WI38 (cell line): ENCODE measurements at regions not wholly inside any gene's neighbourhood (a gene's known extent, or its start where the extent isn't known, plus 50 kb on each side); places are given as distances from the start of the nearest gene placed in this dataset.

Experiments used
- H3K4me3 ChIP-seq: 2 replicates; pipeline ENCODE4 v1.5.1; 2011; ENCODE audit warnings: low read depth, mild to moderate bottlenecking, control low read depth, low read length
- CTCF ChIP-seq: IDR thresholded peaks from 2 replicates; pipeline ENCODE4 v1.5.1; 2012; ENCODE audit warnings: low read depth, mild to moderate bottlenecking, control low read depth, low read length

GRCh38 chr4:64718091-64718490, 308.8 kb upstream of the TECRL start:
- H3K4me3 ChIP-seq, result no peak overlapping the region

GRCh38 chr4:64715741-64716140, 306.5 kb upstream of the TECRL start:
- H3K4me3 ChIP-seq, result no peak overlapping the region
- TF ChIP-seq CTCF, result no peak

More at GRCh38 chr4:64718091-64718490, 308.8 kb upstream of the TECRL start:
- no peak for TF ChIP-seq CTCF

GRCh38 chr4:64713256-64713840, 304.1 kb upstream of the TECRL start:
- peak; percentile 12; the same call in 1 of the 2 replicates for TF ChIP-seq CTCF

GRCh38 chr4:64712590-64712989, 303.3 kb upstream of the TECRL start:
- H3K4me3 ChIP-seq, result no peak overlapping the region
- TF ChIP-seq CTCF, result no peak

More at GRCh38 chr4:64713256-64713840, 304.1 kb upstream of the TECRL start:
- no peak overlapping the region for H3K4me3 ChIP-seq

GRCh38 chr4:64705989-64706388, 296.7 kb upstream of the TECRL start:
- TF ChIP-seq CTCF, result no peak
- no peak overlapping the region for H3K4me3 ChIP-seq

- no peak for TF ChIP-seq CTCF
- no peak overlapping the region for H3K4me3 ChIP-seq
These were observed 288.9 kb upstream of the TECRL start for GRCh38 chr4:64698171-64698570.

- no peak for TF ChIP-seq CTCF
- H3K4me3 ChIP-seq, result no peak overlapping the region
These were observed 273.7 kb upstream of the TECRL start for GRCh38 chr4:64682946-64683345.
